GM19452 (cell line): ENCODE measurements at regions not wholly inside any gene's neighbourhood (a gene's known extent, or its start where the extent isn't known, plus 50 kb on each side); places are given as distances from the start of the nearest gene placed in this dataset.

Experiments
- ATAC-seq: cut with Tn5 transposase; IDR thresholded peaks from one replicate; pipeline ENCODE4 v1.9.1; 2021; ENCODE audit not compliant: unreplicated experiment

DNA sequence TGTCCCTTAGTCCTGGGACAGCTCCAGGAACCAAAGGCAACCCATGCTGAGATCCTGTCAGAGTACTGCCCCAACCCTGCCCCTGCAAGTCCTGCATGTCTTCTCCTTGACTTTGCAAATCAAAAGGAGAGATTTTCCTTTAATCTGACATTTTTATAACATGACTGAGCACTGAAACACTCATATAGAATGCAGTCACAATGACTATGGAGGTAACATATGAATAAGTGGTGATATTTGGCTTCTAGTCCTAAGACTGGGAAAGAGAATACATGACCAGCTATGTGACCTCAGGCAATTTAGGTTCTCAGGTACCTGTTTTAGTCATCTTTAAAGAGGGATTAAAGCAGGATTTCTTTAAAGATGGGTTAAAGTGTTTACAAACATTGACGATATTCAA is 941.6 kb upstream of the CDH8 start:
- no peak for ATAC-seq

DNA sequence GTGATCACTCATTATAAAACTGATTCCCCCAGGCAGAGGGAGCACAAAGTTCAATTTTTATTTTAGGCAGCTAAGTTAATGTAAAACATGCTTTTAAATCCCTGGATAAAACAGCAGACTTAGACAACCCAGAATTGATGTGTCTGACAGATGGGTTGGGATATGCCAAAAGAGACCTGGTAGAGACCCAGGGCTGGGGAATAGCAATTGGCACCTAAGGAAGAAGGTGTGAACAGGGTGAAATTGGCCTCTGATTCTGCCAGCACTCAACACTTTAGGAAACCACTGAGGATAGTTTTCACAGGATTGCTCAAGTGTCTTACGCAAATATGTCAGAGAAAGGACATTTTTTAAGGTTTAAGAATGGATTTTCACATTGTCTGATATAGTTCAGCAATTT is 938.2 kb upstream of the CDH8 start:
- no peak for ATAC-seq

DNA sequence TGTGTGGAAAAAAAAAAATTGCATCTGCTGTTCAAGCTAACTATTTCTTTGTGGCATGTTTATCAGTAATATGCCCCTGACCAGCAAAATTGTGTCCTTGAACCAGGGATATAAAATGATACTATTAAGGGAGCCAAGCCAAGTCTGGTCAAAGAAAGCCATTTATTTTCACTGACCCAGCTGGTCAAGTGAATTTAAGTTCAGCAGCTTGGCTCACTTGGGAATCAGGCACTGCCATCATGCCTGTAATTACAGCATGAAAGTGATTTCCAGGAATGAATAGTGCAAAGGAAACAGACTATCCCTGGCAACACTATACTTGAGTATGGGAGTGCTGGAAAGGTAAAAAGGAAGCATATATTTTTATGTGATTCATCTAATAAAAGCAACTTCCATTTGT is 934.6 kb upstream of the CDH8 start:
- no peak for ATAC-seq

DNA sequence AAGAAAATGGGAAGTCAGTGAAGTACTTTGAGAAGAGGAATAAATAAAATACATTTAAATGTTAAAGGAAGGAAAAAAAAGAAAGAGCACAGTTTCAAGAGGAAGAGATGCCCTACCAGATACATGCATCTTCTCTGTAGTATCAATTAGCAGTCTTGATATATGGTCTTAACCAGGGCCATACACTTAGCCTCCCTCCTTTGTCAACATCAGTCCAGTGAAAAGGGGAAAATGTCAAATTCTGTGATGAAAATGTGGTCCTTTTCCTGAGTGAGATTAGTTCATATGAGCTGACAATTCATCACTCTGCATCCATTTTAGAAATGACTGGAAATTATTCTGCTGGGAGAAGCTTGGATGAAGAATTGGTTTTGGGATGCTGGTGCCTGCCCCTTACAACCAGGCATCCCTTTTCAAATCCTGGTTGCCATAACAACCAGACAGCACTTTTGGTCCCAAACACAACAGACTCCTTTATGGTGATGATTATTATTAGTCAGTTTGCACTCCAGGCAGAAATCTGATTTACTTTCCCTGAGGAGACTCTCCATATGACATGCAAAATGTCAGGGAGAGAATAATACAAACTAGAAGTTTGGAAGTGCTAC is 933.6 kb upstream of the CDH8 start:
- no peak for ATAC-seq

DNA sequence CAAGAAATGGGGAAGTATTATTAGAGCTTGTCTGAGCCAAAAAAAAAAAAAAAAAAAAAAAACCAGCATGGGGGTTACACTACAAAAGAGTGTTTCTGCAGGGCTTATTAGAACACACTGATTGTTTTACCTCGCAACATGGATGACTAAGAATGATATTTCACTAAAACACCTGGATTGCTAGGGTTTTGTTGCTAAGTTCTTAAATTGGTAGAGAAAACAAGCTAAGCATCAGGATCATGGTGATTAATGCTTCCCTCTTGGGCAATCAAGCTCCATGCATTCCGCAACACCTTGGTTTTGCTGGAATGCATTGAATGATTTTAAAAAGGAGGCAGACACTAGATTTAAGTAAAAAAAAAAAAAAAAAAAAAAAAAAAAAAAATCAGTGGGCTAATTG is 931.4 kb upstream of the CDH8 start:
- ATAC-seq, result no peak

DNA sequence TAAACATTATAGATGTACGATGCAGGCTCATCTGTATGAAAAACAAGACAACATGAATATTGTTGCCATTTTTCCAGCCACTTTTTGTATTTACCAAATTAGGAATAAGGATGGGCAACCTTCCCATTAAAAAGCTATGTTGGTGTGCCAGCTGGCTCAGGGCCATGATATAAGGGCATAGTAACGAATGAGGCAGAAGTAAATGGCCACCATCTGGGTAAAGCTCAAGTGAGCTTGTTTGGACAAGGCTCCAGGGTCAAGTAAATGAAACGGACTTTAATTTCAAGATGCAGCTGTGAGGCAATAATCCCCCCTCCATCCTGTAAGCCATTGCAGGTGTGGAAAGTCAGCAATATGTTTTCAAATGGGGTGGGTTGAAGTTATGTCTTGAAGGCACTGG is 930.9 kb upstream of the CDH8 start:
- no peak for ATAC-seq

DNA sequence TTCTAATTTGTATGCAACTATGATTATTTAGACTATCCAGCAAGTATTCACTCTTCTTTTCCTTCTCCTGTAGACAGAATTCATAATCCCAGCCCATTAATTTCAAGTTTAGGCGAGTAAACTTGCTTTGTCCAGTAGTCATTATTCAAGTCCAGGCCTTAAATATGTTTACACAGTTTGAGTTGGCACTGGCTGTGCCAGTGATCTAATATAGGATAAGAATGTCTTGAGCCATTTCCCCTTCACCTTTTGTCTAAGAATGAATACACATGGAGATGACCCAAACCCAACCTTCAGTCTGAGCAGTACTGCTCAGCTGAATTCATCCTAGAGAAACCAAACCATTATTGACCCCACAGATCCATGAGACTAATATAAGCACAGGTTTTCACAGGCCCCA is 930.4 kb upstream of the CDH8 start:
- no peak for ATAC-seq

DNA sequence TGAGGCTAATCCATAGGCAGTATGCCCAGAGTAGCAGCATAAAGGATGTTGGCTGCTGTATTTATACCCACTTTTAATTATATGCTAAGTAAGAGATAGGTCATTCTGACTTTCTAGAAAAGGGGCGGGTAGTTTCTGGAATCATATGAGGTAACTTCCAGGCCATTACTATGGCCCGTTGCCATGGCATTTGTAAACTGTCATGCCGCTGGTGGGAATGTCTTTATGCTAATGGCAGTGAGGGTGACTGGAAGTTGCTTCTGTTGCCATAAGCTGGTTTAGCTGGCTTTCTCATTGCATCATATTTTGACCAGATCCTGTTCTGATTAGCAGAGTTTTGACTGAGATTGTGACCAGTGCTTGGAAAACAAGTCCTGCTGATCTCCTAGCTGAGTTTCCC is 929.6 kb upstream of the CDH8 start:
- ATAC-seq, result no peak

DNA sequence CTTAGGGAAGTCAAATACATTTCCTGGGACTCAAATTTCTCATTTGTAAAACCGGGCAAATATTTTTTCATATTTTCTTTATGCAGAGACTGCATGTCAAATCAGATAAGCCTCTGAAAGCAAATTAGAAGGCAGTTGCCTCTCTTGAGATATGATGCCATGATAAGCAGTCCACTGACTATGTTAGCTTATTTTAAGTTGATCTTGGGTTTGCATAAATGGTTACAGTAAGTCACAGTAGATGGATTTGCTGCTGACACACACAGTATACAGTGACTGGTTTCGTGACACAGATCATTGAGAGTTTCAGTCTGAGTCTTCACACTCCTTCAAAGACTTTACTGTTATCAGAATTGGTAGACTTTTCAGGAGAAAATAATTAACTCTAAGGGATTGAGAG is 927.6 kb upstream of the CDH8 start:
- no peak for ATAC-seq

DNA sequence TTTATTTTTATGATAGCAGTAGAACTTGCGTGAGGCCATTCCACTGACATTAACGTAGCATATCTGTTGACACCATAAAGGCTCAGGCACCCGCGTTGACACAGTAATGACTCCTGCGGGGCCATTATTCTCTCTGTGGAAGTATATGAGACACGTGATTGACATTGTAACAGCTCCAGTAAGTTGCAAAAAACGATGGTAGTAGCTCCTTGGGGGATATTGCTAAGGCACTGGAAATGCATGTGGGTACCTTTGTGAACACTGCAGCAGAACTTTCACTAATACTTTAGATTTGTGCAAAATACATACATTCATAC is 918.8 kb upstream of the CDH8 start:
- no peak for ATAC-seq

DNA sequence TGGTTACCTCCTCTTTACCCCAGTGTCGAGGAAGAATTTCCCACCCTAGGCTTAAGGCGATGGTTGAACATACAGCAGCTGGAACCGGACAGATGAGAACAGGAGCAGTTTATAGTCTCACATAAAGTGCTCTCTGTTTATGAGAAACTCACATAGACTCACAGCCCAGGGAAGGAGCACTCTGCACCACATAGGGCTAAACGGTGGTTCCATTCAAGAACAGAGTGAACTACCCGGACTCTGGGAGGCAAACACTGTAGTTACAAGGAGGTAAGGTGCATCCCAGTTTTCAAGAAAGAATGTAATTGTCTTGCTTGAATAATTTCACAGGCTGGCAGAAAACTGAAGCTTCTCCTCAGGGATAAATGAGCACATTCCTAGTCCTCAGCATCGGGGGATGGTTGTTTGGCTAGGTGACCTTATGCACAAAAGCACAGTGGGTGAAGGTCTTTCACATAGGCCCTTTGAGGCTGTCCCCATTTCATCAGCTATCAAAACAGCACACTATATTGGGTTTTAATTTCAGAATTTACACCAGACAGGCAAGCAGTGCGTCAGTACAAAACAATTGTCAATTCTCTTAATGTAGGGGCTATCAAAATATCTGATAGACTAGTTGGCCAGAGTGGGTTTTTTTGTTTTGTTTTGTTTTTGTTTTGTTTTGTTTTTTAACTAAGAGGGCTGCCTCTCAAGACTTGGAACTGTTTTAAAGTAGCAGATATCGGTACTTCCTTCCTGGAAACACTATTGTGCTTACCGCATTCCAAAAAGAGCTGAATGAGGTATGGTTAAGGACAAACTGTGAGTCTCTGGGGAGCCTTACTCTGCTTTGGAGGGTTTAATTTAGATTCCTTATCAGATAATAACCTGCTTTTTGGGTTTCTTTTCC is 918.1 kb upstream of the CDH8 start:
- ATAC-seq, result no peak

DNA sequence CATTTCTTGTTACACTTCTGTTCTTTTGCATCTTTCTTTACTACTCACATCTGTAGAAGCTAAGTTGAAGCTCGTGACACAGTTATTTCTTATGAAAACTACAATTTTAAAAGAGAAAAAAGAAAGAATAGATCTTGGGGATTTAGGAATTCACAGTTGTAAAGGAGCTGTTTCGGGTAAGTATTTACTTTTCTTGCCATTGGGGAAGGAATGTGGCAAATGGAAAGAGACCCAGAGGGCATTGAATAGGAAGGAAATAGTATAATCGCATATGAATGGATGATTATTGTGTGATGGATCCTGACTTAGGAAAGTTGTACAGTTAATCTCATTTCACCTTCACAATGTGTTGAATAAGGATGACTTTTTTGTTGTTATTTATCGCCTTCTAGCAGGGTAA is 914.1 kb upstream of the CDH8 start:
- no peak for ATAC-seq

DNA sequence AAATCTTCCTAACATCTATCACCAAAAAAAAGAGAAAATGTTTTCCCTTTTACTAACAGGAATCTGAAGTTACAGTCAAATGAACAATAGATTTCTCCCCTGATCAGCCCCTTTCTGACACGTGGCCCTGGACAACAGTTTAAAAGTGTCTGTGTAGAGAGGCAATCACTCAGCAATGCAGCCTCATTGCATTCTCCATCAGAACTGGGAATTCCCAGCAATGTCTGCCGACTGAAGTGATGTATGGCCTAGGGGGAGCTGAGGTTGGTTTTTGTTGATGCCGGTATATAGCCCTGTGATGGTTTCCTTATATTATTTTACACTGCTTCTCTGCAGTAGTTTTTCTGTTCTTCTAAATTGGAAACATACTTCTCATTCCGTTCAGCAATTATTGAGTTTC is 904.3 kb upstream of the CDH8 start:
- no peak for ATAC-seq

DNA sequence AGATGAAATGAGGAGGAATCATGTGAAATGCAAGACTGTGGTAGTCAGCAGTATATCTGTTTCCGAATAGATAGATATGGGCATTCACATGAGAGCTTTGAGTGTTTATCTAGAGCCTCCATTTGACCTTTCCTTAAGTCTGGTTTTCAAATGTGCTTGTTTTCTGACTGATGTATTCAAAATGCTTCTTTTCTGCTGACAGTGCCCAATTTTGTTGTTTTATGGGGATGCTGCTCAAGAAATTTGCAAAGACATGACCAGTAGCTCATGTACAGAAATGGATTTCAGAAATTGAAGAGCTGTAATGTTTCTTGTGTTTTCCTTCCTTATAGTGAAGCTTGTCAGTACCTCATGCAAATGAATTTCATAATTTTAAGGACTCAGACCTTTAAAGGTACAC is 903.4 kb upstream of the CDH8 start:
- ATAC-seq, result no peak

DNA sequence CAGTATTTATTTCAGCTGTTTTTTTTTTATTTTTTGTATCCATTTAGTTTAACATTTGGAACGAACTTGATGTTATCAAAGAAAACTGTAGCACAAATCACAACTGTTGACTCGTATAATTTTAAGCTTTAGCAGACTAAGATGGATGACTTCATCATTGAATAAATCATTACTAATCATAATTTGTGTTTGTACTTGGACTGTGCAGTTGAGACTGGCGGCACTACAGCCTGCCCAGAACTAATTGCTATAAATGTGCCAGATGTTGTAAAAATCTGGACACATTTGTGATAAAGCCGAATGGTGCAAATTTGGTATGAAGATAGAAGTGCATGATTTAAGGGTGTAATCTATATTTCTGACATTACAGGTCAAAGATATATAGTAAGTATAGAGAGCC is 897.7 kb upstream of the CDH8 start:
- ATAC-seq, result no peak

DNA sequence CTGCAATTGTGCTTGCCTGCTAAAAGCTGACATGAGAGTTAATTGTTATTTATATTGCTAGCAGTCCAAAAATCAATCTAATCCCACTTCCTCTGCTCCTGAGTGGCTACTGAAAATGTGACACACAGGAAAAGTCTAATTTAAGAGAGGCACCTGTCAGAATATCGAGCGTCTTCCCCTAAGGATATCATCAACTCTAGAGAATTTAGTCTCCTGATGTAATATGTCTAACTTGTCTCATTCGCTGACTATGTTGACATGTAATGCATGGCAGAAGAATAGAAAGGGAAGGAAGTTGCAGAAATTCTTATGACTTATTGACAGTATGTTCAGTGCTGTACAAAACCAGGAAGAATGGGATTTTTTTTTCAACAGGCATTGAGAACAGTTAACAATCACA is 893.4 kb upstream of the CDH8 start:
- ATAC-seq, result no peak

DNA sequence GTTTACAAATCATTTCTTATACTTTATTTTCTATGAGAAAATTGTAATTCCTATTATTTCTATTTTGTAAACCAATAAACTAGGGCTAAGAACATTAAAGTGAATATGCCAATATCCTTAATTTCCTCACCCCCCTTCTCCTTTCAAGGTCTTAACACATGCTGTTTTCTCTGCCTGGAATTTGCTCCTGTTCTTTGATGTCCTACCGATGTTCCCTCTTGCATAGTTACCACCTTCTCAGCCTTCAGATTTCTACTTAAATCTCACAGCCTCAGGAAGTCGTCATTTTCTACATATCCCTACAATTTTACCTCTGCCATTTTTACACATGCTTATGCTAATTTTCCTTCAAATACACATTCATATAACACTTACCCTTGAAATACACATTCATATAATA is 890.9 kb upstream of the CDH8 start:
- ATAC-seq, result no peak

DNA sequence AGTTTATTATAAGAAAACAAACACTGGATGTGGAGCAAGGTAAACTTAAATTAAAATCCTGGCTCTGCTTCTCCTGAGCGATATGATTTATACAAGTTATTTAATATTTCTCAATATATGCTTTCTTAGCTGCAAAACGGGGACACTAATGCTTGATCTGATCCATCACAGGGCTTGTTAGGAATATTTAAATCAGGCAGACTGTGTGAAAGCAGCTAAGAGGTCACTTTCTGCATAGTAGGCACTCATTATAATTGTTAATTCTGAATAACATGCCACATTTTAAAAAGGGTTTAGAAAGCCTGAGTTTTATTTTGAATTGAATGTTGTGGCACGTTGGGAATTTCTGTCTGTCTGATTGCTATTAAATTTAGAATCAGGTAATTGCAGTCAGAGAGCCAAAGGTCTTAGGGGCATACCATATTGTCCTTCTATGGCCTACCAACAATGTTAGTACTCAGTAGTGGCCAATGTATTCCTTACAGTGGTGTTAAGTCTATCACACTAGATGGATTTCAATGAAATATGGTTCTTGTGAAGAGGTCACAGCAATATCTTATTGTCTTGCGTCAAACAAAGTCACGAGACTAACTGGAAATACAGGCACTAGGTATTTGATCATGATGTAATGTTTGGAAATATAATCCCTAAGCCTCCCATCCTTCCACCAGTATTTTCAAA is 890.0 kb upstream of the CDH8 start:
- no peak for ATAC-seq

DNA sequence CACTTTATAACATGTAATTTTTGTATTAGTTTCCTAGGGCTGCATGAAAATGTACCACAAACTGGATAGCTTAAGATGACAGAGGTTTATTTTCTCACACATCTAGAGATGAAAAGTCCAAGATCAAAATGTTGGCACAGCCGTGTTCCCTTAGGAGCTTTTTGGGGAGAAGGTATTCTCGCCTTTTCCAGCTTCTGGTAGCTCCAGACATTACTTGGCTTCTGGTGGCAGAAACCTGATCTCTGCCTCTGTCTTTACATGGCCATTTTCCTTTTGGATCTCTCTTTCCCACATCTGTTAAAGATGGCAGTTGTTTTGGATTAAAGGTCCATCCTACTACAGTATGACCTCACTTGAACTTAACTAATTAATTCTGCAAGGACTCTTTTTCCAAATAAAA is 885.7 kb upstream of the CDH8 start:
- no peak for ATAC-seq

DNA sequence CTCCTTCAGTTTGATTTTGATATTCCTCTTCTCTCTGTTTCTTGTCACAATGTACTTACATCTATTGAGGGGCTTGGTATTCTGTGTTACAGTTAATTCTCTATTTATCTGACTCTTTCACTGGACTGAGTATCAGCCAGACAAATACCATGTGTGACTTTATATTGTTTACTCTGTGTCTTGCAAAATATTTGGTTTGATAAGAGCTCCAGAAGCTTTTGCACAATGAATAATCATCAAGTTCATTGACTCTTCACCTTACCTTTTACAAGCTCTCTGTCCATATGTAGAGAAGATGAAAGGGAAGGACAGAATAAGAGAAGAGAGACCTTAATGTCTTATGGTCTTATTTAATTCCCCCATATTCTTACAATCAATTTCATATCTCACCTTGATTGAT is 877.7 kb upstream of the CDH8 start:
- no peak for ATAC-seq

DNA sequence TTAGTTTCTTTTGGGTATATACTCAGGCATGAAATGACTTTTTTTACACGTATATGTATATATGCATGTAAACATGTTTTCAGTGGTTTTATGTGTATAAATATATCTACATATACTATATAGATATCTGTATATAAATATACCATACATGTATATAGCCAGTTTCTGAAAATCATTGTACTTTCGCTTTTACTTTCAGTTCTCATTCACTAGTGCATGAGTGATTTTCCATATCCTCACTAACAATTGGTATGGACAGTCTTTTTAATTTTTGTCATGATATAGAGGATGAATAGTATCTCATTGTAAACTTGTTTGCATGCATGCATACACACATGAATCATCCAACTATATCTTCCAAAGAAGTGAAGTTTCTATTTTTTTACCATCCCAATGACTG is 877.1 kb upstream of the CDH8 start:
- ATAC-seq, result no peak

DNA sequence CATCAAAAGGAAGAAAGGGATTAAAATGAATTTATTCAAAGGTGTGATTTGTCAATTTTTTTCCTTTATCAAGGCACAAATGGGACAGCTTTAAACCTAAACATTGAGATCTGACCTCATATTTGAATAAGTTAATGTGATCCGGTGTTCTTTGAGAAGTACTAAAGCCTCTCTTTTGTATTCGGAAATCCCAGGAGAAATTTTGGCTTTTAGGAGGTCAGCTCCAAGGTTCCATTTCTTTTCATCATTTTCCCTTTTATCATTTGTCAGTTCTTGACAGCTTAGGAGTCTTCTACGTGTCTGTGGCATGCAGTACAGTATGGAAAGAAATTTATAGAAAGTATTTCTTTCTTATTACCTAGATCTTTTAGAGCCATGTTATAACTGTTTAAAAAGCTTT is 873.4 kb upstream of the CDH8 start:
- ATAC-seq, result no peak

DNA sequence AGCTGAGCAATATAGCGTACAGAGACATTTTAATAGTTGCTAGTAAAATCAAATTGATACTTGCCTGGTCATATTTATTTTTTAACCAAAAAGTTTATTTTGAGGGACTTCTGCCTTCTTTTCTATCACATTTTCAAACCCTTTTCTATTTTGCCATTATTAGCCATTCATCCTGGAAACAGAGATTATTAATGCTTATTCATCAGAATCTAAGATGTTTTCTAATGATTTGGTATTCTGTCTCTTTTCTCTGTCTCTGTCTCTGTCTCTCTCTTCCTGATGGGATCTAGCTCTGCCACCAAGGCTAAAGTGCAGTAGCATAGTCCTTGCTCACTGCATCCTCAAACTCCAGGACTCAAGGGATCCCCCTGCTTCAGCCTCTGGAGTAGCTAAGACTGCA is 871.3 kb upstream of the CDH8 start:
- no peak for ATAC-seq
